ENCODE measurements at regions not wholly inside any gene's neighbourhood (a gene's known extent, or its start where the extent isn't known, plus 50 kb on each side); places are given as distances from the start of the nearest gene placed in this dataset.
"Not testable (repeated sequence)": the region's sequence is repeated elsewhere in the genome, so short reads cannot be mapped to it uniquely, and the experiment has no call there.

GRCh38 chr11:89654669-89655068, 55.4 kb upstream of the TRIM77 start:
- H3K27me3 ChIP-seq; H3K9me3 ChIP-seq; H3K27ac ChIP-seq; H3K4me1 ChIP-seq; DNase-seq; FAIRE-seq; H3K4me3 ChIP-seq; ATAC-seq; intact Hi-C loops (cut with DNase I); H3K36me3 ChIP-seq: not testable (repeated sequence)
- WGBS, 2 donors = 50 to 71% methylated on average over 2 of the region's 2 CpGs

GRCh38 chr11:89658767-89659166, 51.3 kb upstream of the TRIM77 start:
- DNase-seq; H3K9me3 ChIP-seq; ATAC-seq; H3K27me3 ChIP-seq; H3K4me1 ChIP-seq; H3K36me3 ChIP-seq; intact Hi-C loops (cut with DNase I); H3K27ac ChIP-seq; H3K4me3 ChIP-seq: not testable (repeated sequence)
- peak; percentile 34 for FAIRE-seq

DNA sequence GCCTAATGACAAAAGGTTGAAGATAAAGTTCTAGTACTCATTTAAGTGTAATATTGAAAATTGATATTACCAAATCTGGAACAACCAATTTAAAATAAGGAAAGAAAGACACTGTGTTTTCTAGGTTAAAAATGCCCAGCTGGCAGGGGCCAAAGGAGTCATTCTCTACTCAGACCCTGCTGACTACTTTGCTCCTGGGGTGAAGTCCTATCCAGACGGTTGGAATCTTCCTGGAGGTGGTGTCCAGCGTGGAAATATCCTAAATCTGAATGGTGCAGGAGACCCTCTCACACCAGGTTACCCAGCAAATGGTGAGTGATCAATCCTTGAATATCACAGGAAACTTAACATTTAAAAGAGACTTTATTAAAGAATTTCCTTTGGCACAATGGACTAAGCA, 50.7 kb upstream of the TRIM77 start:
- DNase-seq; H3K27me3 ChIP-seq; ATAC-seq; H3K9me3 ChIP-seq; H3K27ac ChIP-seq; H3K4me1 ChIP-seq; FAIRE-seq; H3K36me3 ChIP-seq; intact Hi-C loops (cut with DNase I); H3K4me3 ChIP-seq: not testable (repeated sequence)
- 43 to 58% methylated on average over 2 of the region's 2 CpGs for WGBS, 2 donors

DNA sequence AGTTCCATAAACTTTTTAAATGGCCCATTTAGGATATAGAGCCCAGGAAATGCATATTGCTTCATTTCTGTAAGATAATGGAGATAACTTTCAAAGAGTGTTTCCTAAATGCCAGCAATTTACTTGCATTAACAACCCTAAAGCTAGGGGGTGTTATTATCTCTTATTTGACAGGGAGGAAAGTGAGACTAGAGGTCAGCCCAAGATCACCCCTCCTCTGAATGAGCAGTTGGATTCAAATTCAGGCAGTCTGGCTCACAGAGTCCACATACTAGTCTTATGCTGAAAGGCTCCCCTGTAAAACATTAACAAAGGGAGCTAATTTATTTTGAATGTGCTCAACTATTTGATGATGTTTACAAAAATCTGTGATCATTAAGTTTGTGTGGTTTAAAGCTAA, 49.9 kb upstream of the TRIM77 start:
- intact Hi-C loops (cut with DNase I) = no loop called here
- Histone ChIP-seq H3K4me1 (no peaks in the 10 kb centered on the region), H3K9me3 (no peaks in the 10 kb centered on the region), H3K4me3 (no peak overlapping the region), H3K36me3 (no peaks in the 10 kb centered on the region), H3K27ac (no peak overlapping the region), H3K27me3 (no peaks in the 10 kb centered on the region)
- FAIRE-seq = no peak
- no peak for TF ChIP-seq CTCF (IDR thresholded peaks at IDR 0.05)
- ATAC-seq = no peak
- no peak for DNase-seq

All from pancreas (tissue), 10 donors.